SKM-1 treated with dmso at 0.1 percent for 144 hours (cell line): ENCODE measurements at regions not wholly inside any gene's neighbourhood (a gene's known extent, or its start where the extent isn't known, plus 50 kb on each side); places are given as distances from the start of the nearest gene placed in this dataset.
"Not testable (repeated sequence)": the region's sequence is repeated elsewhere in the genome, so short reads cannot be mapped to it uniquely, and the experiment has no call there.

Experiments
- DNase-seq: peaks from one replicate; lab custom pipeline; 2025; ENCODE audit not compliant: unreplicated experiment; lab: John Stamatoyannopoulos, UW

GRCh38 chr4:188717661-188718060 lies 578.4 kb downstream of the TRIML1 start:
- no peak for DNase-seq

GRCh38 chr4:188719794-188720193 lies 580.6 kb downstream of the TRIML1 start:
- DNase-seq: no peak

- DNase-seq: no peak
These were observed 583.7 kb downstream of the TRIML1 start for GRCh38 chr4:188722911-188723310.

- DNase-seq: no peak
These were observed 588.5 kb downstream of the TRIML1 start for GRCh38 chr4:188727746-188728145.

GRCh38 chr4:188728359-188728758 lies 589.1 kb downstream of the TRIML1 start:
- DNase-seq: no peak

- no peak for DNase-seq
These were observed 592.9 kb downstream of the TRIML1 start for GRCh38 chr4:188732131-188732530.

- no peak for DNase-seq
These were observed 595.8 kb downstream of the TRIML1 start for GRCh38 chr4:188735082-188735481.

GRCh38 chr4:188737251-188738002 lies 598.2 kb downstream of the TRIML1 start:
- DNase-seq: no peak

- not testable (repeated sequence) for DNase-seq
These were observed 599.0 kb downstream of the TRIML1 start for GRCh38 chr4:188738290-188738689.

GRCh38 chr4:188740172-188740571 lies 600.9 kb downstream of the TRIML1 start:
- not testable (repeated sequence) for DNase-seq

- DNase-seq: not testable (repeated sequence)
These were observed 601.5 kb downstream of the TRIML1 start for GRCh38 chr4:188740791-188741190.

- DNase-seq: no peak
These were observed 615.2 kb downstream of the TRIML1 start for GRCh38 chr4:188754372-188755002.

GRCh38 chr4:188767496-188767895 lies 628.3 kb downstream of the TRIML1 start:
- DNase-seq: no peak

- DNase-seq: no peak
These were observed 639.7 kb downstream of the TRIML1 start for GRCh38 chr4:188778905-188779304.

GRCh38 chr4:188779581-188779980 lies 640.3 kb downstream of the TRIML1 start:
- no peak for DNase-seq

- DNase-seq: no peak
These were observed 640.8 kb downstream of the TRIML1 start for GRCh38 chr4:188780028-188780427.

- DNase-seq: no peak
These were observed 641.4 kb downstream of the TRIML1 start for GRCh38 chr4:188780686-188781085.

- DNase-seq: peak; percentile 11
These were observed 642.4 kb downstream of the TRIML1 start for GRCh38 chr4:188781655-188782054.

GRCh38 chr4:188783175-188783574 lies 643.9 kb downstream of the TRIML1 start:
- no peak for DNase-seq

- no peak for DNase-seq
These were observed 644.4 kb downstream of the TRIML1 start for GRCh38 chr4:188783606-188784160.

GRCh38 chr4:188796600-188796999 lies 657.4 kb downstream of the TRIML1 start:
- not testable (repeated sequence) for DNase-seq

- DNase-seq: not testable (repeated sequence)
These were observed 657.8 kb downstream of the TRIML1 start for GRCh38 chr4:188797011-188797410.
